Erythroblast (primary cell): ENCODE measurements at regions not wholly inside any gene's neighbourhood (a gene's known extent, or its start where the extent isn't known, plus 50 kb on each side); places are given as distances from the start of the nearest gene placed in this dataset.
"Not testable (repeated sequence)": the region's sequence is repeated elsewhere in the genome, so short reads cannot be mapped to it uniquely, and the experiment has no call there.

Experiments
- GATA1 ChIP-seq: IDR thresholded peaks from 2 replicates; pipeline ENCODE4 v1.6.1; 2011; ENCODE audit warnings: low read depth, mild to moderate bottlenecking, control low read depth, low read length, moderate library complexity
- POLR2A ChIP-seq: IDR thresholded peaks from 2 replicates; pipeline ENCODE4 v1.6.1; 2011; ENCODE audit warnings: mild to moderate bottlenecking, low read length

DNA sequence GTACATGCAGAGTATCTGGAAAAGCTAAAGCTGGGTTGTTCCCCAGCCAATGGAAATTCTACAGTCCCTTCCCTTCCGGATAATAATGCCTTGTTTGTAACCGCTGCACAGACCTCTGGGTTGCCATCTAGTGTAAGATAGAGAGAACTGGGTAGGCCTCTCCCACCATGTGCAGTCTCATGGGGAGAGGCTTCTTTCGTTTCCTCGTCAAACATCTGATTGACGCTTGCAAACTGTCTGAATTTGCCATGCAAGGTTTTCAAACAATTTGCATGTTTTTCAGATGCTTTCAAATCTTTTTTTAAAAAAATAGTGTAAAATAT, 69.7 kb upstream of the NOTCH2NLA start:
- TF ChIP-seq POLR2A, GATA1: not testable (repeated sequence)
